Fibroblast of pulmonary artery (primary cell): ENCODE measurements at regions not wholly inside any gene's neighbourhood (a gene's known extent, or its start where the extent isn't known, plus 50 kb on each side); places are given as distances from the start of the nearest gene placed in this dataset.

ENCODE experiments used
- DNase-seq: peaks from one replicate; pipeline ENCODE4 v3.0.0-alpha.2; 2010; ENCODE audit warnings: low read depth
- H3K4me3 ChIP-seq: replicated peaks from 2 replicates; pipeline ENCODE4 v1.5.1; 2011; ENCODE audit warnings: low read depth, mild to moderate bottlenecking, control low read depth, low read length, moderate library complexity
- TF ChIP-seq, protein P1 (sequence below): IDR thresholded peaks from 2 replicates; pipeline ENCODE4 v1.5.1; 2011; ENCODE audit warnings: mild to moderate bottlenecking, control low read depth, low read length, inconsistent platforms; ENCODE audit errors: missing control alignments

DNA sequence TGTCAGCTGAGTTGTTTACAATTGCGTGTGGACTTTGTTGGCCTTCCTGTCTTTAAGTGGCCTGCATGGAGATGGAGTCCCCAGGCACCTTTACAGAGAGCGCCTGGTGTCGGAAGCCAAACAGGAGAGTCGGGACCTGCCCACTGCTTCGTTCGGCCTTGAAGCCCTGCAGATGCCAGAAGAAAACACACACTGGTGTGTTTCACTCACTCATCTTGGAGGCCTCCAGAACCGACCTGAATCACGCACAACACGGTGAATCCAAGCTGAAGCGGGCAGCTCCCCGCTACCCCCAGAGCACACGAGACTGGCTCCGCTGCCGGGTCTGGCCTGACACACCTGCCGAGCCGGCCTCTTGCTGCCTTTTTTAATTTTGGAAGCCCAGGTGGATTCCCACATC is 419.4 kb upstream of the IRX4 start:
- TF ChIP-seq, protein P1, sequence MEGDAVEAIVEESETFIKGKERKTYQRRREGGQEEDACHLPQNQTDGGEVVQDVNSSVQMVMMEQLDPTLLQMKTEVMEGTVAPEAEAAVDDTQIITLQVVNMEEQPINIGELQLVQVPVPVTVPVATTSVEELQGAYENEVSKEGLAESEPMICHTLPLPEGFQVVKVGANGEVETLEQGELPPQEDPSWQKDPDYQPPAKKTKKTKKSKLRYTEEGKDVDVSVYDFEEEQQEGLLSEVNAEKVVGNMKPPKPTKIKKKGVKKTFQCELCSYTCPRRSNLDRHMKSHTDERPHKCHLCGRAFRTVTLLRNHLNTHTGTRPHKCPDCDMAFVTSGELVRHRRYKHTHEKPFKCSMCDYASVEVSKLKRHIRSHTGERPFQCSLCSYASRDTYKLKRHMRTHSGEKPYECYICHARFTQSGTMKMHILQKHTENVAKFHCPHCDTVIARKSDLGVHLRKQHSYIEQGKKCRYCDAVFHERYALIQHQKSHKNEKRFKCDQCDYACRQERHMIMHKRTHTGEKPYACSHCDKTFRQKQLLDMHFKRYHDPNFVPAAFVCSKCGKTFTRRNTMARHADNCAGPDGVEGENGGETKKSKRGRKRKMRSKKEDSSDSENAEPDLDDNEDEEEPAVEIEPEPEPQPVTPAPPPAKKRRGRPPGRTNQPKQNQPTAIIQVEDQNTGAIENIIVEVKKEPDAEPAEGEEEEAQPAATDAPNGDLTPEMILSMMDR = no peak

DNA sequence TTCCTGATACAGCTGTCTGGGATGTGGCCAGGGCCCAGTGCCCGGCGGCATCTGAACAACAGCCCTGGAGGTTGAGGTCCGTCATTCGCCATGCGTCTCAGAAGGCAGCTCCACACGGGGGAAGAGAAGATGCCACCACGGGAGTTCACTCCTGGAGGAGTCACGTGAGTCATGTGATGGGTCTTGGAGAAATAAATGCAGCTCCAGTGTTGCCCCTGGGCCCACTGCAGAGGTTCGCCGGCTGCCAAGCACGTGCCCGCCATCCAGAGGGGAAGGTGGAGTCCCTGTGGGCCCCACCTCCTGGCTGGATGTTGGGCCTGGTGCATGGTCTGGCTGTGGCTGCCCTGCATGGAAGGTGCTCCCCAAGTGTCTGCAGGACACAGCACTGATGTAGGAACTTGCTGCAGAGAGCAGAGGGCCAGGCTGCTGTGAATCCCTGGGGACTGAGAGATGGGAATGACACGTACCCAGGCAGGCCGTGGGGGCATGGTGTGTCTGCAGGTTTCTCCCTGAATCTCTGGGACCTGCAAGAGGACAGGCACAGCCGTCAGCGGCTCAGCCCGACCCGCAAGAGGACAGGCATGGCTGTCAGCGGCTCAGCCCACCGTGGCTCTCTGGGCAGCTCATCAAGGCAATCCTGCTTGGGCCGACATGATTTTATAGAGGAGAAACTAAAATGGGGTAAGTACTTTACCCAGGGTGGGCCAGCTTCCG is 418.3 kb upstream of the IRX4 start:
- DNase-seq = no peak
- TF ChIP-seq, protein P1 = no peak
- no peak overlapping the region for H3K4me3 ChIP-seq

More for the DNA sequence above, 419.4 kb upstream of the IRX4 start:
- no peak overlapping the region for H3K4me3 ChIP-seq
- DNase-seq = no peak

DNA sequence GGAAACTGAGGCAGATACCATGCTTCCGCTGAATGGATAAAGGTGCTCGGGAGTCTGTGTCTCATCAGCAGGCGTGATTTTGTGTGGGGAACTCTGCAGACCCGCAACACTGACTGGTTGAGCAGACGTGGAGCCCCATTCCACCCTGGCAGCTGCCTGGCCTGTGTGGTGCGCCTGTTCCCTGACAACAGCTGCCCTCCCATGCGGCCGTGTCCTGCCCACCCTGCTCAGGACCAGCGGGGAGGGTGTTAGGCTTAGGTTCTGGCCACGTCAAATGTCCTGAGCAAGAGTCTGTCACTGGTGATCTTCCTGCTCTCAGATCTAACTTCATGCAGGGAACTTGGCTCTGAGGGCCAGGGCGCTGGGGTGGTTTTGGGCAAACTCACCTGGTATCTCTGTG is 417.7 kb upstream of the IRX4 start:
- DNase-seq = no peak
- TF ChIP-seq, protein P1 = no peak
- H3K4me3 ChIP-seq = no peak overlapping the region

DNA sequence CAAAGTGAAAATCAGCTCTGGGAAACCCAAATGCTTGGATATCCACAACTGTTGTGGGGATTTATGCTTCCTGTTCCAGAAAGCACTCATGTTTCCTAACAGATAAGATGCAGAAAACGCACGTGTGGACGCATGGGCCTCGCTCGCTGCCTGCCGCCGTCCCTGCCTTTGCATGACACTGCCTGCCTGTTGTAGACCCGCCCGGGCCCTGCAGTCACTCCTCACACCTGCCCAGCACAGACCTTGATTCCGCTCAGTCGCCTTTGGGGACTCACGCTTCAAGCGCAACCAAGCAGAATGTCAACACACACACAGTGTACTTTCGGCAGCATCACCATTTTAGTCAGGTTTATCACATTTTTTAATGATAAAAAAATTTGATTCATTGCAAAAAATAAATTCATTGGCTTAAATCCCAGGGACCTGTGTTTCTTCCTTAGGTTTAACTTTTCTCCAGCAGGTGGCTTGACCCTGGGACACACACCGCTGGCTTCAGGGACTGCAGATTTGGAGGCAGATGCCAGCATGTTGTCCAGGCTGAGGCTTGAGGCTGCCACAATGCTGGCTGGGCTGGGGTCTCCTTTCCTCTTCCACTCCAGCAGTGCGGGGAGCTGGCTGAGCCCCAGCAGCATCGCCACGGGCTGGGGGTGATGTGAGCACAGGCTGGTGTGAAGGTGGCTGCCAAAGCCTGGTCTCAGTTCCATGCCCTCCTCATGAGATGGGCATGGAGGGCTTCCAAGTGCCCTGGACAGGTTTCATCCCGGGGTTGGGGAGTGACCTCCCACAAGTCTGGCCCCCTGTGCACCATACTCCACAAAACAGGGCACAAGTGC is 416.9 kb upstream of the IRX4 start:
- TF ChIP-seq, protein P1 = no peak
- no peak overlapping the region for H3K4me3 ChIP-seq
- no peak for DNase-seq

DNA sequence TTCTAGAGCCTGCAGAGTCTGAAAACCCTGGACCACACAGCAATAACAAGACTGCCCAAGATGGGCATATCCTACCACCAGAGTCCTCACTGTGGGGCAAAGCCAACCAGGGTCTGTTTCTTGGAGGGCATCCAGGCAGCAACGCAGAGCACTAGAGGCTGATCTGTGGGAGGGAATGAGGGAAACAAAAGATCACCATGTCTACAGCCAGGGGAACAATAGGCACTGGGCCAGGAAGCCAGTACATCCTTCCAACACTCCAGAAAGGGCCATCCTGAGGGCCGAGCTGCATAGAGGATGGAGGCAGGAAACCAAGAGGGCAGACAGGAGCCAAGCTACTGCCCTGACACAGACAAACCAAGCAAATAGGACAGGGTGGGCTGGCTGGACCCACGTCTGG is 416.1 kb upstream of the IRX4 start:
- no peak overlapping the region for H3K4me3 ChIP-seq
- TF ChIP-seq, protein P1 = no peak
- DNase-seq = no peak

DNA sequence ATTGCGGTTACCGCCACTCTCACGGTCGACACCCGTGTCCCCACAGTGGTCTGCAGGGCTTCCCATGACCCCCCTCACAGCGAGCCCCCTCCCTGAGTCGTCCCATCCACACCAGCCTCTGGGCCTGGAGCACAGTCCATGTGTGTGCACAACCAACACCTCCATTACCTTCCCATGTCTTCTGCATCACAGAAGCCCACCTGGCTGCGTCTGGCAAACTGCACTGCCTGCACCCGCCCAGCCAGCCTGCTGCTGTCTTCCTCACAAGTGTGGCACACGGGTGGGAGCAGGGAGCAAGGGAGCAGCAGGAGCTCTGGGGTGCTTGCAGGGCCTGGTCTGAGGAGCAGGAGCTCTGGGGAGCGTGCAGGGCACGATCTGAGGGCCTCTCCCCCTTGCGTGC is 415.3 kb upstream of the IRX4 start:
- no peak for DNase-seq
- TF ChIP-seq, protein P1 = no peak

More for the DNA sequence above, 415.3 kb upstream of the IRX4 start:
- no peak overlapping the region for H3K4me3 ChIP-seq
